ENCODE measurements at regions not wholly inside any gene's neighbourhood (a gene's known extent, or its start where the extent isn't known, plus 50 kb on each side); places are given as distances from the start of the nearest gene placed in this dataset.

DNA sequence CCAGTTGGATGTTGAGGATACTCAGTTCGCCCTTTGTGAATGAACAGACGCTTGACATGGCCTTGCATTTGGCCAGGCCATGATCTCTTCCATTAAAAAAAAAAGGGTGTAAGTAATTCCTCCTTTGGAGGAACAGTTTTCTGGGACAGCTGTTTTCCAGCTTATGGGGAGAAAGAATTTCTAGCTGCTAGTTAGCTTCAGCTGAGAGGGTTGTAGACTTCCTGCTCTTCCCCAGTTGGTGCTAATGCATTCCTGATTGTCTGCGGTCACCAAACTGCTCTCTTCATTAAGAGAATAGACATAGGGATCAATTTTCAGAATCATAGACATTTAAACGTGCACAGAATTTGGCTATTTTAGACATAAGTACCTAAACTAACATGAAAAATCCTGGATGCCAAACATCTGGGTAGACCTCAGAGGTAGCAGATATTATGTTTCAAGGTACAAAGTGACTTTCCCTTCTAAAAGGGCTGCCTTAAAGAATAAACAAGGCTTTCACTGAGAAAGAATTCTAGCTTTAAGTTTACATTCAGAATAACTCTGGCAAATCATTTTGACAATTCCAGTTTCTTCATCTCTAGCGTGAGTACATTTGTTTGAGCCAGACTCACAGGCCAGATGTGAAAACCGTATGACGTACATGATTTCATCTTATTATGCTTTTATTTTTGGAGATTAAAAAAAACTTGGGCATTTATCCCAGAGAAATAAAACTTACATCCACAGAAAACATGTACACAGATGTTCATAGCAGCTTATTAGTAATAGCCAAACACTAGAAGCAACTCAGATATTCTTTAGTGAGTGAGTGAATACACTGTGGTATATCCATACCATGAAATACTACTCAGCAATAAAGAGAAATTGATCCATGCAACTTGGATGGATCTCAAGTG, 71.2 kb downstream of the MAIP1 start:
- no peak for TF ChIP-seq POLR2A (IDR thresholded peaks at IDR 0.05)
- TF ChIP-seq, protein P1, sequence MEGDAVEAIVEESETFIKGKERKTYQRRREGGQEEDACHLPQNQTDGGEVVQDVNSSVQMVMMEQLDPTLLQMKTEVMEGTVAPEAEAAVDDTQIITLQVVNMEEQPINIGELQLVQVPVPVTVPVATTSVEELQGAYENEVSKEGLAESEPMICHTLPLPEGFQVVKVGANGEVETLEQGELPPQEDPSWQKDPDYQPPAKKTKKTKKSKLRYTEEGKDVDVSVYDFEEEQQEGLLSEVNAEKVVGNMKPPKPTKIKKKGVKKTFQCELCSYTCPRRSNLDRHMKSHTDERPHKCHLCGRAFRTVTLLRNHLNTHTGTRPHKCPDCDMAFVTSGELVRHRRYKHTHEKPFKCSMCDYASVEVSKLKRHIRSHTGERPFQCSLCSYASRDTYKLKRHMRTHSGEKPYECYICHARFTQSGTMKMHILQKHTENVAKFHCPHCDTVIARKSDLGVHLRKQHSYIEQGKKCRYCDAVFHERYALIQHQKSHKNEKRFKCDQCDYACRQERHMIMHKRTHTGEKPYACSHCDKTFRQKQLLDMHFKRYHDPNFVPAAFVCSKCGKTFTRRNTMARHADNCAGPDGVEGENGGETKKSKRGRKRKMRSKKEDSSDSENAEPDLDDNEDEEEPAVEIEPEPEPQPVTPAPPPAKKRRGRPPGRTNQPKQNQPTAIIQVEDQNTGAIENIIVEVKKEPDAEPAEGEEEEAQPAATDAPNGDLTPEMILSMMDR (IDR thresholded peaks at IDR 0.05) = no peak
